Central memory CD8-positive, alpha-beta T cell (primary cell): ENCODE measurements at regions not wholly inside any gene's neighbourhood (a gene's known extent, or its start where the extent isn't known, plus 50 kb on each side); places are given as distances from the start of the nearest gene placed in this dataset.
"Not testable (repeated sequence)": the region's sequence is repeated elsewhere in the genome, so short reads cannot be mapped to it uniquely, and the experiment has no call there.

Source experiments
- ATAC-seq: fragments of 150-1000 bp; cut with Tn5 transposase; replicated peaks from 2 replicates; pipeline ENCODE4 v1.10.0; 2022; ENCODE audit warnings: mild to moderate bottlenecking, moderate FRiP score, moderate number of reproducible peaks; ENCODE audit not compliant: poor library complexity, severe bottlenecking; ENCODE audit errors: extremely low read depth
- DNase-seq, 2 donors: peaks; one replicate each; pipeline ENCODE4 v3.0.0; 2021; ENCODE audit warnings: low spot score in 2 of 2
- H3K27ac Mint-ChIP-seq: one replicate; pipeline ENCODE4 v1.8.0; 2022; ENCODE audit warnings: low read depth, mild to moderate bottlenecking, moderate library complexity, mixed read lengths
- H3K27me3 Mint-ChIP-seq: one replicate; pipeline ENCODE4 v1.8.0; 2022; ENCODE audit warnings: mixed read lengths
- H3K36me3 Mint-ChIP-seq: one replicate; pipeline ENCODE4 v1.8.0; 2022; ENCODE audit warnings: mild to moderate bottlenecking, moderate library complexity, mixed read lengths; ENCODE audit not compliant: insufficient read depth
- H3K4me1 Mint-ChIP-seq: one replicate; pipeline ENCODE4 v1.8.0; 2022; ENCODE audit warnings: mixed read lengths
- H3K4me3 Mint-ChIP-seq: one replicate; pipeline ENCODE4 v1.8.0; 2022; ENCODE audit warnings: mild to moderate bottlenecking, moderate library complexity, mixed read lengths
- H3K9me3 Mint-ChIP-seq: one replicate; pipeline ENCODE4 v1.8.0; 2022; ENCODE audit warnings: mixed read lengths

DNA sequence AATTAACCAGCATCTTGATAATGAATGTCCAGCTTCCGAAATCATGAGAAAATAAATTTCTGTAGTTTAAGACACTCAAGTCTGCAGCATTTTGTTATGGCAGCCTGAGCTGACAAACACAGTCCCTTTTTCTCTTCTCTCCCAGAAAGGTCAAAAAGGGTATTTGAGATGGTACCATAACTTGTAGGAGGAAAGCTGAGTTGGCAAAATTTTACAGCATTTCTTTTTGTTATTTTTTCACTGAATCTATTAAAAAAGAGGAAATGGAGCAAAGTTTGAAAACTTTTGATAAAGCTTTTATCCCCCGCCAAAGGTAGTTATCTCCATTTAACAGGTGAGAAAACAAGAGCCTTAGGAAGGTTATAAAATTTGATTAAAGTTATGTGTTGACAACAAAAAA, 367.6 kb upstream of the TECRL start:
- H3K36me3 Mint-ChIP-seq, result no peaks in the 10 kb centered on the region
- H3K27ac Mint-ChIP-seq, result no peak overlapping the region
- no peak overlapping the region for H3K4me3 Mint-ChIP-seq
- ATAC-seq (no peak), DNase-seq (no peak)
- no peaks in the 10 kb centered on the region for H3K4me1 Mint-ChIP-seq
- H3K27me3 Mint-ChIP-seq, result no peaks in the 10 kb centered on the region
- H3K9me3 Mint-ChIP-seq, result no peaks in the 10 kb centered on the region

DNA sequence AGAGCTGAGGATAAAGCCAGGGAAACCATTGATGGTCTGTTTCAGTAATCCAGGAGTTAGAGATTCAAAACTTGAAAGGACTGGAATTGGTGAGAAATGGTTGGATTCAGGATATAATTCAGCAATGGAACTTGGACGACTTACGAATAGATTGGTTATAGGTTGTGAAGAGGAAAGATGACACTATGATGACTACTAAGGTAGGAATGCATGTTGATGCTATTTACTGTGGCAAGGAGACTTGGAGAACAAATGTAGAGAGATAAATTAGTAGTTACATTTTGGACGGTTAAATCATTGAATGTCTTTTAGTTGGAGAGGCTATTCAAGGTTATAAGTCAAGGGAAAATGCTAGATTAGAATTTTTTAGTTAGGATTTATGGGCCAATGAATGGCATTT, 365.4 kb upstream of the TECRL start:
- H3K27ac Mint-ChIP-seq, result no peak overlapping the region
- no peaks in the 10 kb centered on the region for H3K9me3 Mint-ChIP-seq
- no peaks in the 10 kb centered on the region for H3K36me3 Mint-ChIP-seq
- ATAC-seq (no peak), DNase-seq (no peak)
- H3K4me3 Mint-ChIP-seq, result no peak overlapping the region
- H3K4me1 Mint-ChIP-seq, result no peaks in the 10 kb centered on the region
- H3K27me3 Mint-ChIP-seq, result no peaks in the 10 kb centered on the region

DNA sequence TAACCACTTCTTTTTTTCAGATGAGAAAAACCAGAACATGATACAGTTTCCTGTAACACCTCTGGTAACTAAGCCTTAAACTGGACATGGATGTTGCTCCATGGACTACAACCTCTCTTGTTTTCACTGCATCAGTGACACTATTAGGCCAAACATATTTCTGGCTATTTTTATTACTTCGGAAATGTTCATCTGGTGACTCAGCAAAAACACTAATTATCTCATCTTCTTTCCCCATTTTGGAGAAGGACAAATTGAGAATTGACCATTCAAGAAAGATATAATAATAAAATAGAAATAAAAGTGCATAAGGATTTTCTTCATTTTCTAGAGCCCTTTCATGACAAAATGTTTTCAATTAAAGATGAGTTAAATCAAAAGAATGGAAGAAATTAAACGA, 361.9 kb upstream of the TECRL start:
- Mint-ChIP-seq H3K4me1 (no peaks in the 10 kb centered on the region), H3K9me3 (peaks cover 14% of the 10 kb centered on the region), H3K36me3 (no peaks in the 10 kb centered on the region), H3K4me3 (no peak overlapping the region), H3K27ac (no peak overlapping the region), H3K27me3 (no peaks in the 10 kb centered on the region)
- ATAC-seq (no peak), DNase-seq (no peak)

DNA sequence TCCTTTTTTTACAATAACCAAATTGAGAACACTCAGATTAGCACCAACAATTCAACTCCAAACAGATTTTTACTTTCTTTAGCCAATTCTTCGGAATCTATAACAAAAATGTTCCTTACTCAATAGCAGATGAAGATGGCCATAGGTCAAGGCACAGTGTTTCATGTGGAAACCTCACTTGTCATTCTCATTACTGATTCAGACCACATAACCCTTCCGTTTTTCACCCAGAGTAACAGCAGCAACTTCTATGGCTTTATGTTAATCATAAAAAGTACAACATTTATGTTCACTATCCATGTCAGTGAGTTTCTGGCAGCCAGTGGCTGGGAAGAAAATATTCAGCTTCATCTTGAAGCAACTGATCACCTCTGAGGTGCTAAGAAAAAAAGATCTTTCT, 358.3 kb upstream of the TECRL start:
- no peaks in the 10 kb centered on the region for H3K36me3 Mint-ChIP-seq
- H3K9me3 Mint-ChIP-seq, result peaks cover 21% of the 10 kb centered on the region
- H3K27me3 Mint-ChIP-seq, result no peaks in the 10 kb centered on the region
- no peak overlapping the region for H3K27ac Mint-ChIP-seq
- no peak overlapping the region for H3K4me3 Mint-ChIP-seq
- no peaks in the 10 kb centered on the region for H3K4me1 Mint-ChIP-seq
- DNase-seq (no peak), ATAC-seq (no peak)

DNA sequence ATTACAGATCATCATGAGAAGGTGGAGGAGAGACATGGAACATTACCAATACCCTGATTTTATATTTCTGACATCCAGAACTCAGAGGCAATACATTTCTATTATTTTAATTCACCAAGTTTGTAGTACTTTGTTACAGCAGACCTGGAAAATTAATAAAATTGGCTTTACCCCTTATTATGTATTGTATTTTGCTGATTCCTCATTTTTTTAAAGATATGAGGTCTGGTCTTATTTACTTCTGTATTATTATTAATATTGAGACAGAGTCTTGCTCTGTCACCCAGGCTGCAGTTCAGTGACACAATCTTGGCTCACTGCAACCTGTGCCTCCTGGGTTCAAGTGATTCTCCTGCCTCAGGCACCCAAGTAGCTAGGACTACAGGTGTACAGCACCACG, 357.3 kb upstream of the TECRL start:
- Mint-ChIP-seq H3K27ac (no peak overlapping the region), H3K4me1 (no peaks in the 10 kb centered on the region), H3K36me3 (no peaks in the 10 kb centered on the region), H3K4me3 (no peak overlapping the region), H3K27me3 (no peaks in the 10 kb centered on the region), H3K9me3 (peaks cover 21% of the 10 kb centered on the region)
- DNase-seq, result no peak
- ATAC-seq, result no peak

DNA sequence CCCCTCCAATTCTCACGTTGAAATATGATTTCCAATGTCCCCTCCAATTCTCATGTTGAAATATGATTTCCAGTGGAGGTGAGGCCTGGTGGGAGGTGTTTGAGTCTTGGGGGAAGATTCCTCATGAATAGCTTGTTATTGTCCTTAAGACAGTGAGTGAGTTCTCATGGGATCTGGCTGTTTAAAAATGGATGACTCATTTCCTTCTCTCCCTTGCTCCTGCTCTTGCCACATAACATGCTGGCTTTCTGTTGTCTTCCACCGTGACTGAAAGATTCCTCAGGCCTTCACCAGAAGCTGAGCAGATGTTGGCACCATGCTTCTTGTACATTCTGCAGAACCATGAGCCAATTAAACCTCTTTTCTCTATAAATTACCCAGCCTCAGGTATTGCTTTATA, 346.8 kb upstream of the TECRL start:
- DNase-seq, result no peak
- H3K4me3 Mint-ChIP-seq, result no peak overlapping the region
- ATAC-seq, result no peak
- H3K4me1 Mint-ChIP-seq, result no peaks in the 10 kb centered on the region
- no peak overlapping the region for H3K27ac Mint-ChIP-seq
- H3K27me3 Mint-ChIP-seq, result no peaks in the 10 kb centered on the region
- H3K9me3 Mint-ChIP-seq, result peaks cover 19% of the 10 kb centered on the region
- no peaks in the 10 kb centered on the region for H3K36me3 Mint-ChIP-seq

DNA sequence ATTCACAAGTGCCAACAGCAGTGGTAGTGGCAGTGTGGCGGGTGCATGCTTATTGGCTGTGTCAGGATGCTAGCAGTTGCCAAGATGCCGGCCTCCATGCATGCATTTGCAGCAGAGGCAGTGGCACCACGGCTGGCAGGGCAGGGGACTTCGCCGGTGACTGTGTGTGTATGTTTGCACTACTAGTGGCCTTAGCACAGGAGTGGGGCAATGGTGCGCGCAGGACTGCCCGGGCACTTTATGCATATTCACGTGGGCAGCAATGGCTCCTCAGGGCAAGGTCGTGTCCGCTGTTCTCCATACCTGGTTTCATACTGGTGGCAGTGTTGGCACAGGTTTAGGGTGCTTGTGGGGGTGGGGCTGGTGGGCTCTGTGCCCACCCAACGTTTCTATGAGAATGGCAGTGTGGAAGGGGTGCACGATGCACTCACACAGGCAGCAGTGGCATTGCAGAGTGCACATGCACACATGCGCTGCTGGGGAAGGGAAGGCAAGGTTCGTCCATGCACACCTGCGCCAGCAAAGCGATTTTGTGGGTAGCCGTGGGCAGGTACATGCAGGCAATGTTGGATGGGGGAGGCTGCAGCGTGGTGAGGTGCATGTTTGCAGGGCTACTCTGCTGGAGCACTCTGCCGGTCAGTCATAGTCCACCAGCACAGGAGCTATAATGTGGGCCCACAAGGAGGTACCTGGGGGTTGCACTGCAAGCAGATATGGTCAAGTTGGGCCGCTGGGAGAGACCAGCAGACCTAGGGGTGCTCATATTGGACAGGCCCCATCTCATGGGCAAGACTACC, 338.9 kb upstream of the TECRL start:
- Mint-ChIP-seq H3K4me3 (no peak overlapping the region), H3K27ac (no peak overlapping the region), H3K4me1 (no peaks in the 10 kb centered on the region), H3K36me3 (no peaks in the 10 kb centered on the region), H3K9me3 (peaks cover 35% of the 10 kb centered on the region), H3K27me3 (no peaks in the 10 kb centered on the region)
- no peak for DNase-seq
- ATAC-seq, result no peak

DNA sequence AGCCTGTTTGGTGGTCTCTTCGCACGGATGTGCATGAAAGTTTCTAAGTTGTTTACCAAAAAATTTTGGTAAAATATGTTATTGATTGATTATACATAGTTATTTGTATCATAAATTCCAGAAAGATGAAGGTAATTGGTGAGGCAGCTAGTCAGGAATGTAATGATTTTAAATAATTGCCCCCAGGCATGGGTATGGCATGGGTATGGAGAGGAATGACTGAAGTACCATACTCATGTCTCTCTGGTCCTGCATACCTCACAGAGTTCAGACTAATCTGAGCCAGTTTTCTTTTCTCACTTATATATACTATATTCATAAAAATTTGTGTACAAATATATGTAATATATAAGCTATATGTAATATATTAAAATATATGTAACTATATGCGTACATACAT, 329.0 kb upstream of the TECRL start:
- H3K27me3 Mint-ChIP-seq, result no peaks in the 10 kb centered on the region
- H3K4me3 Mint-ChIP-seq, result no peak overlapping the region

DNA sequence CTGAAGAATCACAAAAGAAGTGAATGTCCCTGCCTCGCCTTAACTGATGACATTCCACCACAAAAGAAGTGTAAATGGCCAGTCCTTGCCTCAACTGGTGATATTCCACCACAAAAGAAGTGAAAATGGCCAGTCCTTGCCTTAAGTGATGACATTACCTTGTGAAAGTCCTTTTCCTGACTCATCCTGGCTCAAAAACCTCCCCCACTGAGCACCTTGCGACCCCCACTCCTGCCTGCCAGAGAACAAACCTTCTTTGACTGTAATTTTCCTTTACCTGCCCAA, 328.5 kb upstream of the TECRL start:
- not testable (repeated sequence) for ATAC-seq, H3K36me3 Mint-ChIP-seq, H3K27ac Mint-ChIP-seq, H3K27me3 Mint-ChIP-seq, DNase-seq, H3K4me3 Mint-ChIP-seq, H3K4me1 Mint-ChIP-seq
- peaks cover 11% of the 10 kb centered on the region for H3K9me3 Mint-ChIP-seq

More for the DNA sequence above, 329.0 kb upstream of the TECRL start:
- no peak for ATAC-seq
- H3K27ac Mint-ChIP-seq, result no peak overlapping the region
- peaks cover 12% of the 10 kb centered on the region for H3K9me3 Mint-ChIP-seq
- DNase-seq, result no peak
- no peaks in the 10 kb centered on the region for H3K36me3 Mint-ChIP-seq
- no peaks in the 10 kb centered on the region for H3K4me1 Mint-ChIP-seq

DNA sequence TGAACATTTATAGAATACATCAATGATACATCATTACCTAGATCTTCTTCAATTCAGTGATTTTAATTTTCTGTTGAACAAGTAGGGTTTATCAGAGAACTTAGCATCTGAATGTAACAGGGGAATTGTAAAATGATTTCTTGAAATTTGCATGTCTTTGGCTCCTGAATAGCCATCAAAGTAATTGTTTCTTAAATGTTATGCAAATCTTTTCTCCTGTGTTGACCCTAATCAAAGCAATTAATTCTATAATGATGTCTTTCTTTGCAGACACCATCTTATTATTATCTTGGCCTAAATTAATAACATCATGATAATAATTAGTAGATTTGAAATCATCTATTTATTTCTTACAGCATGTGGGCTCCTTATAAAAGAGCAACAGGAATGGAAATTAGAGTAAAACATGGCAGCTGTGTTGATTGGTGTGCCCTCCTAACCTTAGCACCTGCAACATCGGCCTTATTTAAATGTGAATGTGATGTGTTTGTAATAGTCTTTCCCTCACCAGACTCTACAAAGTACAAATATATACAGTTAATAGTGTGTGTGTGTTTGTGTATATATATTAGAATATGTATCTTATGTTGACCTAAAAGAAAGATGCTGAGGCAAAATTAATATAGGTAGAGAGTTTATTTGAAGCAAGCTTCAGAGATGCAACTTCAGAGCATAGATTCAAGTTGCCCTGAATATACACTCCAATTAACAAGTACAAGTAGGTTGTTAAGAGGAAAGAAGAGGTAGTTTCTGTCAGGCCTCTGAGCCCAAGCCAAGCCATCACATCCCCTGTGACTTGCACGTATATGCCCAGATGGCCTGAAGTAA, 328.0 kb upstream of the TECRL start:
- no peaks in the 10 kb centered on the region for H3K4me1 Mint-ChIP-seq
- no peak overlapping the region for H3K27ac Mint-ChIP-seq
- no peak overlapping the region for H3K4me3 Mint-ChIP-seq
- no peaks in the 10 kb centered on the region for H3K36me3 Mint-ChIP-seq
- H3K27me3 Mint-ChIP-seq, result no peaks in the 10 kb centered on the region
- H3K9me3 Mint-ChIP-seq, result peaks cover 13% of the 10 kb centered on the region
- no peak for ATAC-seq
- no peak for DNase-seq

DNA sequence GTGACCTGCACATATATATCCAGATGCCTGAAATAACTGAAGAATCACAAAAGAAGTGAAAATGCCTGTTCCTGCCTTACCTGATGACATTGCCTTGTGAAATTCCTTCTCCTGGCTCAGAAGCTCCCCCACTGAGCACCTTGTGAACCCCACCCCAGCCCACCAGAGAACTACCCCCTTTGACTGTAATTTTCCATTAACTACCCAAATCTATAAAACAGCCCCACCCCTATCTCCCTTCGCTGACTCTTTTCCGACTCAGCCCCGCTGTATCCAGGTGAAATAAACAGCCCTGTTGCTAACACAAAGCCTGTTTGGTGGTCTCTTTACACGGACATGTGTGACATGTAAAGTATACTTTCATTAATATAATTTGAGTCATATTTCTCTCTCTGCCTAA, 320.3 kb upstream of the TECRL start:
- H3K36me3 Mint-ChIP-seq, result no peaks in the 10 kb centered on the region
- H3K4me1 Mint-ChIP-seq, result no peaks in the 10 kb centered on the region
- peaks cover 12% of the 10 kb centered on the region for H3K9me3 Mint-ChIP-seq
- no peak overlapping the region for H3K27ac Mint-ChIP-seq
- no peaks in the 10 kb centered on the region for H3K27me3 Mint-ChIP-seq
- DNase-seq (no peak), ATAC-seq (no peak)
- no peak overlapping the region for H3K4me3 Mint-ChIP-seq

DNA sequence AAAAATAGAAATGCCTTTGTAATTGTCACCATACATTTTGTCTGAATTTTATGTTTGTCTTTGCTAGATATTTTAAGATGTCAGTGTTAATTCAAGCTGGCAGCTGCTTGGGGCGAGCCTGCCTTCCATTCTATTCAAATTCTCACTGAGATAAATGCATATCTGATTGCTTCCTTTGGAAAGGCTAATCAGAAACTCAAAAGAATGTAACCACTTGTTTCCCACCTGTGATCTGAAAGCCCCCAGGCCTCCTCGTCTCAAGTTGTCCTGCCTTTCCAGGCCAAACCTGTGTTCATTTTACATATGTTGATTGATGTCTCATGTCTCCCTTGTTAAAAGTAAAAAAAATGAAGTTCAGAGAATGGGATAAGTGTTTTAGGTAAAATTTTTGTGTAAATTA, 318.7 kb upstream of the TECRL start:
- no peaks in the 10 kb centered on the region for H3K36me3 Mint-ChIP-seq
- H3K4me1 Mint-ChIP-seq, result no peaks in the 10 kb centered on the region
- no peak overlapping the region for H3K4me3 Mint-ChIP-seq
- H3K27me3 Mint-ChIP-seq, result no peaks in the 10 kb centered on the region
- ATAC-seq (no peak), DNase-seq (no peak)
- no peak overlapping the region for H3K27ac Mint-ChIP-seq
- H3K9me3 Mint-ChIP-seq, result peaks cover 12% of the 10 kb centered on the region

DNA sequence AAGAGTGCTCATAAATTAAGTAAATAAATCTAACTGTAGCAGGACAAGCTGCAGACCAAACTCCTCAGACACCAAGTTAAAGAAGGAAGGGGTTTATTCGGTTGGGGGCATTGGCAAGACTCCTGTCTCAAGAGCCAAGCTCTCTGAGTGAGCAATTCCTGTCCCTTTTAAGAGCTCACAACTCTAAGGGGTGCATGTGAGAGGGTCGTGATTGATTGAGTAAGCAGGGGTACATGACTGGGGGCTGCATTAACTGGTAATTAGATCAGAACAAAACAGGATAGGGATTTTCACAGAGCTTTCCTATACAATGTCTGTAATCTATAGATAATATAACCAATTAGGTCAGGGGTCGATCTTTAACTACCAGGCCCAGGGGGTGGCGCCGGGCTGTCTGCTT, 318.1 kb upstream of the TECRL start:
- DNase-seq, H3K4me3 Mint-ChIP-seq, ATAC-seq, H3K9me3 Mint-ChIP-seq, H3K27ac Mint-ChIP-seq, H3K36me3 Mint-ChIP-seq, H3K4me1 Mint-ChIP-seq, H3K27me3 Mint-ChIP-seq: not testable (repeated sequence)
